Hepatocyte (in vitro differentiated cells): ENCODE measurements at regions not wholly inside any gene's neighbourhood (a gene's known extent, or its start where the extent isn't known, plus 50 kb on each side); places are given as distances from the start of the nearest gene placed in this dataset.

Experiments used
- DNase-seq: peaks from one replicate; pipeline ENCODE4 v3.0.0-alpha.2; 2016; ENCODE audit warnings: low spot score
- H2AFZ ChIP-seq: fragments of 200-600 bp; sonication (generic); 2 replicates; pipeline ENCODE4 v1.6.0; 2016; ENCODE audit warnings: antibody characterized with exemption, mild to moderate bottlenecking
- H3K27ac ChIP-seq: fragments of 200-600 bp; sonication (generic); 2 replicates; pipeline ENCODE4 v1.5.1; 2016; ENCODE audit warnings: mild to moderate bottlenecking
- H3K27me3 ChIP-seq: fragments of 200-600 bp; sonication (generic); 2 replicates; pipeline ENCODE4 v1.6.1; 2016
- H3K36me3 ChIP-seq: fragments of 200-600 bp; sonication (generic); replicated peaks from 2 replicates; pipeline ENCODE4 v1.5.1; 2016; ENCODE audit warnings: low read depth; ENCODE audit not compliant: insufficient read depth
- H3K4me1 ChIP-seq: fragments of 200-600 bp; sonication (generic); 2 replicates; pipeline ENCODE4 v1.5.1; 2016; ENCODE audit warnings: mild to moderate bottlenecking, moderate library complexity; ENCODE audit not compliant: insufficient read depth
- H3K4me2 ChIP-seq: fragments of 200-600 bp; sonication (generic); 2 replicates; pipeline ENCODE4 v1.6.0; 2016
- H3K4me3 ChIP-seq: fragments of 200-600 bp; sonication (generic); 2 replicates; pipeline ENCODE4 v1.5.1; 2016; ENCODE audit warnings: mild to moderate bottlenecking
- H3K79me2 ChIP-seq: fragments of 200-600 bp; sonication (generic); 2 replicates; pipeline ENCODE4 v1.6.0; 2017; ENCODE audit warnings: mild to moderate bottlenecking
- H3K9me2 ChIP-seq: fragments of 200-600 bp; sonication (generic); replicated peaks from 2 replicates; pipeline ENCODE4 v1.6.0; 2017; ENCODE audit warnings: mild to moderate bottlenecking; ENCODE audit not compliant: insufficient read depth
- H3K9me3 ChIP-seq: fragments of 200-600 bp; sonication (generic); 2 replicates; pipeline ENCODE4 v1.5.1; 2016; ENCODE audit warnings: low read depth, mild to moderate bottlenecking
- H4K20me1 ChIP-seq: fragments of 200-600 bp; sonication (generic); 2 replicates; pipeline ENCODE4 v1.6.0; 2016; ENCODE audit warnings: mild to moderate bottlenecking; ENCODE audit not compliant: insufficient read depth, poor library complexity, severe bottlenecking
- CTCF ChIP-seq: fragments of 200-600 bp; sonication (generic); IDR thresholded peaks from 2 replicates; pipeline ENCODE4 v1.5.1; 2016; ENCODE audit warnings: antibody characterized with exemption, mild to moderate bottlenecking; ENCODE audit not compliant: poor library complexity
- EZH2 ChIP-seq: fragments of 200-600 bp; sonication (generic); IDR thresholded peaks from 2 replicates; pipeline ENCODE4 v1.6.1; 2016; ENCODE audit warnings: antibody characterized with exemption, mild to moderate bottlenecking, borderline replicate concordance
- EZH2phosphoT487 ChIP-seq: fragments of 200-600 bp; sonication (generic); IDR thresholded peaks from one replicate; pipeline ENCODE4 v1.6.1; 2018; ENCODE audit warnings: antibody characterized with exemption, mild to moderate bottlenecking, low read depth, moderate library complexity; ENCODE audit not compliant: unreplicated experiment, severe bottlenecking
- WGBS: methylation state at CpG from one replicate; pipeline ENCODE4 v1.1.6; 2016; ENCODE audit warnings: low lambda C conversion rate; ENCODE audit errors: missing lambda C conversion rate; 5-methylcytosine and 5-hydroxymethylcytosine counted together

GRCh38 chr11:13848031-13848430 lies 114.5 kb upstream of the SPON1 start:
- Histone ChIP-seq H2AFZ (no peak overlapping the region), H3K27ac (no peak overlapping the region), H3K36me3 (no peaks in the 10 kb centered on the region), H3K79me2 (no peaks in the 10 kb centered on the region), H3K4me3 (no peak overlapping the region), H3K27me3 (peaks cover 6% of the 10 kb centered on the region), H3K9me3 (no peaks in the 10 kb centered on the region), H3K9me2 (no peaks in the 10 kb centered on the region), H3K4me1 (no peaks in the 10 kb centered on the region), H3K4me2 (no peak overlapping the region), H4K20me1 (no peaks in the 10 kb centered on the region)
- DNase-seq = no peak
- no peak for TF ChIP-seq EZH2
- no peak for TF ChIP-seq EZH2phosphoT487
- TF ChIP-seq CTCF = no peak

- DNase-seq = no peak
- Histone ChIP-seq H3K9me2 (no peaks in the 10 kb centered on the region), H3K79me2 (no peaks in the 10 kb centered on the region), H4K20me1 (no peaks in the 10 kb centered on the region), H3K27ac (no peak overlapping the region), H3K4me1 (no peaks in the 10 kb centered on the region), H3K36me3 (no peaks in the 10 kb centered on the region), H3K9me3 (no peaks in the 10 kb centered on the region), H3K4me2 (no peak overlapping the region), H3K4me3 (no peak overlapping the region), H3K27me3 (peaks cover 6% of the 10 kb centered on the region), H2AFZ (no peak overlapping the region)
- WGBS = 67% methylated on average over 5 of the region's 5 CpGs
- no peak for TF ChIP-seq EZH2phosphoT487
- no peak for TF ChIP-seq EZH2
- TF ChIP-seq CTCF = no peak
Measured at GRCh38 chr11:13850231-13851005, 112.1 kb upstream of the SPON1 start.

- Histone ChIP-seq H3K4me3 (no peak overlapping the region), H3K79me2 (no peaks in the 10 kb centered on the region), H3K27ac (no peak overlapping the region), H3K27me3 (peaks cover 6% of the 10 kb centered on the region), H2AFZ (no peak overlapping the region), H3K36me3 (no peaks in the 10 kb centered on the region), H3K9me3 (no peaks in the 10 kb centered on the region), H4K20me1 (no peaks in the 10 kb centered on the region), H3K9me2 (no peaks in the 10 kb centered on the region), H3K4me1 (no peaks in the 10 kb centered on the region), H3K4me2 (no peak overlapping the region)
- DNase-seq = no peak
- WGBS = 88% methylated on average over 4 of the region's 4 CpGs
- no peak for TF ChIP-seq EZH2phosphoT487
- TF ChIP-seq CTCF = no peak
- TF ChIP-seq EZH2 = no peak
Measured at GRCh38 chr11:13851691-13852090, 110.8 kb upstream of the SPON1 start.
